GM21717 (cell line): ENCODE measurements at regions not wholly inside any gene's neighbourhood (a gene's known extent, or its start where the extent isn't known, plus 50 kb on each side); places are given as distances from the start of the nearest gene placed in this dataset.

Experiments used
- ATAC-seq: cut with Tn5 transposase; IDR thresholded peaks from one replicate; pipeline ENCODE4 v1.9.1; 2021; ENCODE audit warnings: mild to moderate bottlenecking, moderate library complexity; ENCODE audit not compliant: unreplicated experiment

DNA sequence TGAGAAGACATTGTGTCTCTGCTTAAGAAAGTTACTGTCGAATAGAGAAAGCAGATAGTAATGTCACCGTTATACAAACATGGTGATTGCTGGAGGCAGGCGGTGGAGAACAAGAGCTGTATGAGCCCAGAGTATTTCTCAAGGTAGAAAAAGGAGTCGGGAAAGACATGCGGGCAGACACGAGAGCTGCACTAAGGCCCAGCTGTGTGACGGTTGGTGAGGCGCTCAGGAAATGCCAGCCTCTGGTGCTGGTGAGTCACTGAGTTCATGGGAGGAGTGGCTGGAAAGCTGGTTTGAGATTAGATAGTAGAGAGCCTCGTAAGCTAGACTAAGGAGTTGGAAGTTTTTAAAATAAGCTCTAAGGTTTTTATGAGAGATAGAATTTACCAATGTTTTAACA, 390.9 kb upstream of the TRIB2 start:
- no peak for ATAC-seq

DNA sequence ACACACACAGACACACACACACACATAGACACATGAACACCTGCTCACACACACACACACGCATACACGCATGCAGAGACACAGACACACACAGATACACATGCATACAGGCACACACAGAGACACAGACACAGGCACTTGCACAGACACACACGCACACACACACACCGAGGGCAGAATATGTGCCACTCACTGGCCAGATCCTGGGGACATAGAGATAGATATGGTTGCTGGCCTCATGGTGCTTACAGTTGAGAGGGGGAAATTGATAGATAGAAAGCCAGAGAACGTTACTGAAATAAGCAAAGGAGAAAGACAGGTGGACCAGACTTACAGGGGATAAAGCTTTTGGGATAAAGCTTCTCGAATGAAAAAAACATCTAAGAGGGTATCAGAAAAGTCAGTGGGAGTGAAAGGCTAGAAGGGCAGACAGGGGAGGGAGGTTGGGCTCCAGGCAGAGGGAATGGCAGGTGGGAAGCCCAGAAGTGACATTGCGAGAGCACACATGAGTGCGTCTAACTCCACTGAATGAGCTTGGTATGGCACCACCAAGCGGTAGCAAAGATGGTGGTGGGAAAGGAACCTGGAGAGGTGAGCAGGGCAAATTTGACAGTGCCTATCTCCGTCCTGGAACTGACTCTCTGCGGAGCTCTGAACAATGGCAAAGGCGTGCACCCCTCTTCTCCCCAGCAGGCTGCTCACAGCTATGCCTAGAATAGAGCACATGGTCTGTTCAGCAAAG, 390.1 kb upstream of the TRIB2 start:
- no peak for ATAC-seq

DNA sequence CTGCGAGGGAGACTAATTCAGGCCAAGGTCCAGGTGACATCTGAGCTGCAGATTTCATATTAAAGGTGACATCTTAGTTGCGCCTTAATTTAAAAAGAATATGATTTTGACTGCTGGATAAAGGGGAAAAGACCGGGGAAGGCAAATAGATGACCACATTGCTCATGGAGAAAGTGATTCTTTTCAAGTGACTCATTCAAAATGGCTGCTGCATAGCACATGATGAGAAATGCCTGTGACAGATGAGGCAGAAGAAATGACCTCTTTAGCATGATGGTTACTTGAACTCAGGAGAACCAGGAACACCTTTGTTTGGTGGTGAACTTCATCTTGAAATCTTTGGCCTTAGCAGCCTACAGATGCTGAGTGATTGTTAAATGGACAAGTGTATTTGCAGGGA, 385.8 kb upstream of the TRIB2 start:
- no peak for ATAC-seq

DNA sequence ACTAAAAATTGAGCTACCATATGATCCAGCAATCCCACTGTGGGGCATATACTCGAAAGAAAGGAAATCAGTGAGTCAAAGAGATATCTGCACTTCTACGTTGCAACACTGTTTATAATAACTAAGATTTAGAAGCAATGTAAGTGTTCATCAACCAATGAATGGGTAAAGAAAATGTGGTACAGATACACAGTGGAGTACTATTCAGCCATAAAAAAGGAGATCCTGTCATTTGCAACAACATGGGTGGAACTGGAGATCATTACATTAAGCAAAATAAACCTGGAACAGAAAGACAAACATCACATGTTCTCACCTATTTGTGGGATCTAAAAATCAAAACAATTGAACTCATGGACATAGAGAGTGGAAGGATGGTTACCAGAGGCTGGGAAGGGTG, 385.0 kb upstream of the TRIB2 start:
- ATAC-seq, result no peak

DNA sequence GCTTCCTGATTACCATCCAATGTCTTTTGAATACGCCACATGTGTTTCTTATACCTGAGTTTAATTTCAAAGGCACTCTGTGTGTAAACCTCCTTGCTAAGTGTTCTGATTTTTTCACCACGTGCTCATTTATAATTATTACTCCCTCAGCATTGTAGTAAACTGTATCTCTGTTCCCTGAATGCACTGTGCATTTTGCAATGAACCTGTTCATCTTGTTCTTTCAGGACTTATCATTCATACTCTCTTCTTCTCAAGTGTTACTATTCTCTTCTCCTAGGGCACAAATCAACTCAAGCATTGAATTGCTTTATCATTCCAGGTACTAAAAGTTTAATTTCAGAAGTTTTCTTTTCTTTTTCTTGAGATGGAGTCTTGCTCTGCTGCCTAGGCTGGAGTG, 383.4 kb upstream of the TRIB2 start:
- ATAC-seq, result no peak

DNA sequence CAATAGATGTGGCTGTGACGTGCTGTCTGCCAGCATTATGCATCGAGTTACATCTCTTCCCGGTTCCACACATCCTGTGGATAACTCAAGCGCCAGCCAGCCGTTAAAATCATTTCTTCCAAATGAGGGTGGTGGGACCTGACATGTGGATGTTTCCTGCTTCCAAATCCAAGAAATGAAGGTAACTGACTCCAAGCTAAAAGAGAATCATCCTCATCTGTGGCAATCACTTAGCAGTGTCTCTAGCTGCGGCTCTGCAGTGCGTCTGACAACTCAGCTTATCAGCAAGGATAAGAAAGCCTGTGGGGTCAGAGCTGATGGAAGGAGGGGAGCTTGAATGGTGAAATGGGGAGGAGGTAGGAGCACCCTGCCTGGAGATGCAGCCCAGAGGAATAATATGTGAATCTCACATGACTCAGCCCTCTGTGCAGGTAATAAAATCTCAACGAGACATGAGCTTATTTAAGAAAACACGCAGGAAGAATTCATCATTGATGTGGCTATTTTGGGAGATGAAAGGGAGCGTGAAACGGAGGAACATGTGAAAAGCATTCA, 382.2 kb upstream of the TRIB2 start:
- ATAC-seq, result no peak

DNA sequence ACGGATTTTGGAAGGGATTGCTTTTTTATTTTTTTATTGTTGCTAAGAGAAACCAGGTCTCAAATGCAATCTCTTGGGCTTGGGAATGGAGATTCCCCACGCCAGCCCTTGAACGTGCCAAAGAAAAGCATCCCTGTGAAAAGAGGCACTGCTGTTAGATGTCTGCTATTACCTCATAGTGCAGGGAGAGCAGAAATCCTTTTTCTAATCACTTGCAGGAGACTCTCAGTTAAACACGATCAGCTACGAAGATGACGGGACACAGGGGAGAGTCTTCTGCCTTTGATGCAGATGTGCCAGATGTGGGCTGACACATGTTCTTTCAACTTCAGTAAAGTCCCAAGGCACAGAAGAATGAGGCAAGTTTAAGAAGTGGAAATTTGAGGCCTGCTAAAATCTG, 381.6 kb upstream of the TRIB2 start:
- ATAC-seq, result no peak

DNA sequence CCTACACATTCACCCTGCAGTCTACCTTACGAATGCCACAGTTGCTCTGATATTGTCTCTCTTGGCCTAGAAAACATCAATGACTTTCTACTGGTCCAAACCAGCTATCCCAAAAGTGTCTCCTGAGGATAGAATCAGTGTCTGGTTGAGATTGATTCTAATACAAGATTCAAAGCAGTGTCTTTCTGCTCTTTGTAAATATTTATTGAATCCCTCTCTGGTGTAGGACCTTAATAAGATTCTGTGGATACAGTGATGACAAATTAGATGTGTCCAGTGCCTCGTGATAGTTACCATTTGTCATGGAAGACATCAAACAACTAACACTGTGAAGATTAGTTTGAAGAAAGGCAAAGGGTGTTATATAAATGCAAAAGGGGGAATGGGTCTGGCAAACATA, 380.7 kb upstream of the TRIB2 start:
- ATAC-seq, result no peak

DNA sequence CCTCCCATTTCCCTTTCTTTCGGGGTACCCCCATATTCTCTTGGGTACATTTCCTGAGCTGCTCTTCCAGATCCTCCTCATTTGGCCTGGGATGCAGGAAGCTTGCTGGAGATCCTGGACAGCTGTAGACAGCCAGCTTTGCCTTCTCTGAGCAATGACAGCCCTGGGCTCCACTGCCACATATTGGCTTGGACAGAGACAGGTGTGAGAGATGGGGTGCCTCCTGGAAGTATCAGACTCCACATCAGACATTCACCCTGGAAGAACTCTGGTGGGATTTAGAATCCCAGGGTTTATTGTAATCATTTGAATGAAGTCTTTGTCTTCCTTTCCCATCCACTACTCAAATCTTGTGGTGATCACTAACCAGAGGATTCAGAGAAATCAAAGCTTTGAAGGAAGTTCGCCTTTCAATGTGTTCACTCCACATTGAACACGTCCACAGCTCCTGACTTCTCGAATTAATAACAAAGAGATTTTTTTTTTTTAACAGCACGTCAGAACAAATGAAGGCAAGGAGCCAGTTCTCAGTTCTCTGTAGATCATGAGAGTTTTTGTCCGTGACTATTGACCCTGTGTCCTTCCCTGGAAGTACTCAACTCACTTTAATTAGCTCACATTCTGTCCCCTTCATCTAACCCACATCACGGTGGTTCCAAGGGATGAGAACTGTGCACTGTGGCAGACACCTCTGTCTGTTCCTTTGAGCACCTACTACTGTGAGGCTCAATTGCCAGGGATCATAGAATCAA, 377.6 kb upstream of the TRIB2 start:
- no peak for ATAC-seq

DNA sequence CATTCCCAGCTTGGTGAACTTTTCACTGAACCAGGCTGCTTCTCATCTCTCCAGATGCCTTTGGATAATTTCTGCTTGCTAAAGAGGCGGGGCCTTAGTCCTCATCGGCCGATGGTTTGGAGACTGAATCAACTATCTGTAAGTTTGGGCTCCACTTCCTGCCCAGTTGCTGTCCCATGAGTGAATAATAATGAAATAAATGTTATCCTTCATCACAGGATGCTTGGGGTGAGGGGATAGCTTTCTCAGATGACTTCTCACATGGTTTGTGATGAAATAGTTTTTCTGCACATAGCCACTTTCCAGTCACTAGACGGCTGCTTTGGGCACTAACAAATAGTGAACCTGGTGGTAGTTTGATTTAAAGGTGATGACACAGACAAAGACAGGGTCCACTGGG, 376.6 kb upstream of the TRIB2 start:
- ATAC-seq, result no peak

DNA sequence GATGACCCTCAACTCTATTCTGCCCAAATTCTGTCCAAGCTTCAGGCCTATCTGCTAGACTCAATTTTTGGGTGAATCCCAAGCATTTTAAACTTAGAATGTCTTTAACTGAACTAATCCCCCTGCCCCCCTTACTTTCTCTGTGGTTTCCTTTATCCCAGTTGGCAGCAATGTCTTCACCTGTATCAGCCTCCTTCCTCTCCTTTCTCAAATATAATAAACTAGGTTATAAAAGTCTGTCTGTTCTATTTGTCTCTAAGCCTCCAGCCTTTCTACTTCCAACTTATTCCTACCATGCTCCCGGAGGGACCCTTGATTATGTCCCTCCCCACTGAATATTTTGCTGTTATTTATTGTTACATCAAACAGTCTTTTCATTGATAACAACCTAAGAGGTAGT, 375.5 kb upstream of the TRIB2 start:
- ATAC-seq, result no peak

DNA sequence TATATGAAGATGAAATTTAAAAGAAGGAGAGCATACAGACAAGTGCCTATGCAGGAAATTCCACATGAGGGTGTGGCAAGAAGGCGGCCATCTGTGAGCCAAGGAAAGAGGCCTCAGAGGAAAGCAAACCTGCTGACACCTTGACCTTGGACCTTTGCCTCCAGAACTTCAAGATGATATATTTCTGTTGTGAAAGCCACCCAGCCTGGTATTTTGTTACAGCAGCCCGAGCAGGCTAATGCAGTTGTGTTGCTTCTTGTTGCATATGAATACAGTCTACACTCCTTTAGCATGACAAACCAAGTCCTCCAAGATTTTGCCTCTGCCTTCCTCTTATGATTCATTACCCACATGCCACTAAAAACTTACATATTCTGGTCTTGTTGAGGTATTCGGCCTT, 374.8 kb upstream of the TRIB2 start:
- ATAC-seq, result no peak

DNA sequence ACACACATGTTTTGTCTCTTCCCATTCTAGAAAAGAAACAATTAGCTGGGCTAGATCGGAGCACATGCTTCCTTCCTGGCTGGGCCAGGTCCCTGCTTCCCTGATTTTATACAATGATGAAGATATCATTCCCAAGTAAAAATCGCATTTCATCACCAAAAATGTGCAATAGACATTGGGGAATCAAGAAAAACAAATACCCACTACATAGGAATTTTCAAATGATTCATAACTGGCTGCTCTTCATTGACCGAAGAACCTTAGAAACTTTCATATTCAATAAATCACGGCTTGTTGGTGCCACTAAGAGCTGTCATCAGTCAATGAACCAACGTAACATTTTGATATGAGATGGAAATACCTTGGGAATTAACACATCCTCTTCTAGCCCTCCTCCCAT, 373.6 kb upstream of the TRIB2 start:
- ATAC-seq, result no peak

DNA sequence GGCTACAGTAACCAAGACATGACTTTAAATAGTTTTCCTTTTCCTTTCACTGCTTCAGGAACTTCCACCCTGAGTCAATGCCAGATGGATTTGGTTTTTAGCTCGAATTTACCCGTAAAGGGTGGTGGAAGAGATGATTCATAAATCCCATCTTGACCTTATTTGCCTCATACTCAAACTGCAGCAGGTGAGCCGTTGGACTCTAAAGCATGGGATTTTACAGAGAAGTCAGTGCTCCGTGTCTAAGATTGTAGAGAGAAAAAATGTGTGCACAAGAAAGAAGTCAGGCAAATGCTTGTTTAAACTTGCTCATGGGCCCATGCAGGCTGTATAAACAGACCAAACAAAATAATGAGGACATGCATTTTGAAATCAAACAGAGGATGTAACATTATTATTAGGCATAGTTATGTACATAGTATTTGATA, 369.7 kb upstream of the TRIB2 start:
- ATAC-seq, result no peak

DNA sequence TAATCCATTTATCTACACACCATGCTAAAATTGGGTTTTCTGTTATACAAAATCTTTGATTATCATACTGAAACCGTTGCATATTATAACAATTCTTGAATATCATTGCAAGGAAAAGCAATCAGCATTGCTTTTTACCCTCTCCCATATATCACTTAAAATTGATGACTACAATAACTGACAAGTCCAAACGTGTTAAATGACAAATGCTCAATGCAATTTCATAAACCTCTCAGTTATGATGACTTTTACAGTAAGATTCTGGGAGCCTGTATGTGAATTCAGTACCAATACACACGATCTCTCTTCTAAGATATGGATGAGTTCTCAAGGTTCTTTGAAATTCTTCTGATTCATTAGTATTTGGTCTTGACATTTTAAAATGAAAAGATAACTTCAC, 368.5 kb upstream of the TRIB2 start:
- no peak for ATAC-seq

DNA sequence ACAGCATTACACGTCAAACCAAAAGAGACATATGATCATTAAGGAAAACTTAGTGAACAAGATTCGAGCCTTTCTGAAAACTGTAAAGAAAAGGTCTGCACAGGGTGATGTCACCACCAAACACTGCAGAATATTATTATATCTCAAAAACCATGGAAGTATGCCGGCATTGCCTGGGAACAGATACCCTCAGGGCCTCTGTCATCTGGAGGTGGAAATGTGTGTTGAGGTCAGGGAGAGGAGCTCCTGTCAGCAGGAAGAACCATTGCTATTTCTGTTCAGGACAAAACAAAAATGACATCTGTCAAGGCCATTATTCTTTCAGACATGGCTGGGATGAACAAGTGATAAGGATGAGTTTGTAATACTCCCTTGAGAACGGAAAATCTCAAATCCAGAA, 365.9 kb upstream of the TRIB2 start:
- no peak for ATAC-seq

DNA sequence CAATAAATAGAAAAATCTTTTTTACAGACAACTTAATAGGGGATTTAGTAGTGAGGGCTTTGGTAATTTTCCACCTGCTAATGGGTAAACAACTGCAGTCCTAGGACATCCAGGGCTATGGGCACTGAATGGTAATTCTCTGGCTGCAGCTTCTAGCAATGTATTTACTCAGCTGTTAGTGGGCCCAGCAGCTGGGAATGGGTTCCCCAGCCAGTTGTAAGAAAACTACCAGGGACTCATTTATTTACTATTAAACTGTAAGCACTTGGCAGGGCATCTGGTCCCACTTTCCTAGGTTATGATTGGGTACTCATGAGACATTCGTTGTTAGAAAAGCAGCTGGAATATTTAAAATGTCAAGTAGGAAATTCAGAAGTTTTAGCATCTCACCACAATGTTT, 363.8 kb upstream of the TRIB2 start:
- ATAC-seq, result no peak

DNA sequence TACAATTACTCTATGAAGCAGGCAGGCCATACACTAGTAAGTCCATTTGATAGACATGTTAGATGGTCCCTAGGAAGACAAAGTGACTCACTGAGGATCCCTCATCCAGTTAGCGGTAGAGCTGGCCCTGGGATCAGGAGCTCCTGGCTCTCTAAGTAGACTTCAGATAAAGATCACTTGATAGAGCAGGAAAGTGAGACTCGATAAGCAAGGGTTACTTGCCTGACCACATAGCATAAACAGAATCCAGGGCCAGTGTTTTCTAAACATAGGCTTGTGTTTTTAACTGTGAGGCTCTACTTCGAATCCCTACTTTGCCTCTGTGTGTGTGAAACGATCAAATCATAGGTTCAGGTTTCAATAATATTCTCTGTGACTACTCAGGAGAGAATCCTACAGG, 355.2 kb upstream of the TRIB2 start:
- ATAC-seq, result no peak

DNA sequence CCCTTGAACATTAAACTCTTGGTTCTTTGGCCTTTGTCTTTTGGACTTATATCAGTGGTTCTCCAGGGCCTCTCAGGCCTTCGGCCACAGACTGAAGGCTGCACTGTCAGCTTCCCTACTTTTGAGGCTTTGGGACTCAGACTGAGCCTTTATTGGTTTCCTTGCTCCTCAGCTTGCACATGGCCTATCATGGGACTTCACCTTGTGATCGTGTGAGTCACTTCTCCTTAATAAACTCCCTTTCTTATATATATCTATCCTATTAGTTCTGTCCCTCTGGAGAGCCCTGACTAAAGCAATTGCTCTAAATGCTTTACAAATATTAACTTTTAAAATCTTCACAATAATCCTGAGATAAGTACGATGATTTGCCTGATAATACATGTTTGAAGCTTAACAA, 353.6 kb upstream of the TRIB2 start:
- ATAC-seq, result no peak

DNA sequence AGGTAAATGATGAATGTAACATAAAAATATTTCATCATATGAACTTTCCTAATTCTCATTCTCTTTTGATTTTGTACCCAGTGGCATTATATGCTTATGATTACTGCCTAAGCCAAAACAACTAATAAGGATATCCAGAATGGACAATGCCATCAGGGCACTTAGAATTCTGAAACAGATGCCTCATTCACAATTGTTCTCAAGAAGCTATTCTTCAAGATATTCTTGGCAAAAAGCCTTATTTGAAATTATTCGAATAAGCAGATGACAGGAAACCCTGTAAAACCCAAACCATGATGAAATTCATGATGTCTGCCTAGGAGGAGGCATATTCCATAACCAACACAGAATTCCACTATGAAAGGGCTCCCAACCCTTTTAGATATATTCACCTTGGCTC, 353.2 kb upstream of the TRIB2 start:
- no peak for ATAC-seq

DNA sequence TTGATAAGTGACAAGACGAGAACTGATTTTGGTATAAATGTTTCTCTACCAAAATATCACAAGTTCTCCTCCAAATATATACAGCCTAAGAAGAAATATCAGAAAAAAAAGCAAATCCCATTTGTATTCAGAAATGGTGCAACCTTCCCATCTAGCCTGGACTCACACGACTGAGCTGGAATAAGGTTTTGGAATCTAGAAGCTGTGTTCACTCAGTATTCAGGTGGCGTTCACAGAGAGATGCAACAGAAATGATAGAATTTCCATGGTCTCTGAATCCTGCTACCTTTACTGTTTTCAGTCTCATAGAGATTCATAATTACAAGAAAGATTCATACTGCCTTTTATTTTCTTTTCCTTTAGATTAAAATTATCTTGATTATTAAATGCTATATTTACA, 347.2 kb upstream of the TRIB2 start:
- ATAC-seq, result no peak

DNA sequence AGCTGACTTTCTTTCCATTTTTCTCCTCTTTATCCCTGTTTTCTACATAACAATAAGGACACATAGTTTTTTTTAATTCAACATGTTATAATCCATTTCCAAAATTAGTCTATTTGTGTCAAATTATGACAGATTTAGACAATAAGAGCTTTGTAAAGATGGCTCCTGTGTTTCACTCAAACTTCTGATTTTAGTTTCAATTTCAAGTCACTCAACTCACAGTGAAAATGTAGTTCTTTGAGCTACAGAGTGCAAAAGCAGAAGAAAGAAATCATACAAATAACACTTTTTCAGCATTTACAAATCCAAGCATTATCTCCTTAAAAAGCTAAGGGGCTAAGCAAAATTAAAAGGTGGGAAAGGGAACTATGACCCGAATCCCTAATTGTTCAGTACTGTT, 340.7 kb upstream of the TRIB2 start:
- no peak for ATAC-seq
